Right ventricle myocardium inferior (tissue), 1 donor: ENCODE measurements at regions not wholly inside any gene's neighbourhood (a gene's known extent, or its start where the extent isn't known, plus 50 kb on each side); places are given as distances from the start of the nearest gene placed in this dataset.
"Not testable (repeated sequence)": the region's sequence is repeated elsewhere in the genome, so short reads cannot be mapped to it uniquely, and the experiment has no call there.

ENCODE experiments used
- ATAC-seq: fragments of 200-7000 bp; cut with Tn5 transposase; one replicate; pipeline ENCODE4 v1.9.1; 2020; ENCODE audit warnings: mild to moderate bottlenecking, moderate library complexity
- DNase-seq: peaks from one replicate; pipeline ENCODE4 v3.0.0; 2021; ENCODE audit errors: missing footprints
- intact Hi-C: fragments of 100-400 bp; cut with DNase I; formaldehyde crosslinking; loops from one replicate; pipeline ENCODE4 v1.11.0; 2022
- donor health status: DM: no; HTN: yes; CAD: no; lungs with severe emphysema.

DNA sequence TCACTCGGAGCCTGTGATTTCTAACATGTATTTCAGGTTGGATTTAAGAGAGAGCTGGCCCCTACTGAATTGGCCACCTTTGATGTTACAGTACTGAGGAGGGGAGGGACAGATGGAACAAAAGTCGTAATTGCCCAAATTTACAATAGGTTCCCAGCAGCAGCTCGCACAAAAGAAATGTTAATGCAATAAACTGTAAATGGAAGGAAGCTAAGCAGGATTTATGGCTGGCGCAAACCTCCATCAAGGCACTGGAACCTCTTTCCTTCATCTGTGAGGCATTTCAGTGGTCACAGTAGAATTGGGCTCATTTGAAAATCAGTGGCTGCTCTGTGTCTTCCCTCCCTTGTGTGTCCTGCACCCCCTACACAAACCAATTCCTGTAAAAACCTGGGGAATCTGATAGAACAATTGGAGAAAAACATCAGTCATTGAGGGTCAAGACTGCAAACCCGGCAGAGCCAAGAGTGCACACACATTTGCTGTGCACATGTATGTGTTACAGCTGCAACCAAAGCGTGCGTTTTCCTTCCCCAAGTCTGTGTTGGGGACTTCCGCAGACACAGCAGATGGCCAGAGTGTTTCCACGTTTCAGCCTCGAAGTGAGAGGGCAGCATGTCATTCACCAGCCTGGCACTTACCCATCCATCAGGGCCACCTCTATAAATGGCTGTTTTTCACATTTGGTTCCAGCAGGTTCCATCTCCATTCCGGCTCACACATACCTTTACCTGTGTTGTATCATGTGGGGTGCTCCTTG is 192.8 kb downstream of the TM9SF2 start:
- intact Hi-C loops: no loop called here
- ATAC-seq: no peak

DNA sequence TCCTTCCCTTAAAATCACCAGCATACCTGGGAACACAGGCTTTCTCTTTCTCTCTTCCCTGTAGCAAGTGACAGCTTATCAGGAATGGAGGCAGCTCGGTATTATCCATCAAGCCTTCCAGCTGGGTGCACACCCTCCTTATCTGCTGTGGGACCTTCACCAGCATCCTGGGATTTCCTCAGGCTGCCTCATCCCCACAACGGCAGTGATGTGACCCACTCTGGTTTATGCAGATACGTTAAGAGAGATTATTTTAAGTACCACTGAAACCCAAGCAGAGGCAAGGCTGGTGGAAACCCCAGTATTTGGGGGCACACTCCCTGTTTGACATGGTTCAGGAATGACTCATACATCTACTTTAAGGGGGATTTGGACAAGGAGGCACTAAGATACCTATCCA is 192.1 kb downstream of the TM9SF2 start:
- ATAC-seq: no peak
- intact Hi-C loops: no loop called here
- DNase-seq: no peak

More for the DNA sequence above, 192.8 kb downstream of the TM9SF2 start:
- DNase-seq: no peak

DNA sequence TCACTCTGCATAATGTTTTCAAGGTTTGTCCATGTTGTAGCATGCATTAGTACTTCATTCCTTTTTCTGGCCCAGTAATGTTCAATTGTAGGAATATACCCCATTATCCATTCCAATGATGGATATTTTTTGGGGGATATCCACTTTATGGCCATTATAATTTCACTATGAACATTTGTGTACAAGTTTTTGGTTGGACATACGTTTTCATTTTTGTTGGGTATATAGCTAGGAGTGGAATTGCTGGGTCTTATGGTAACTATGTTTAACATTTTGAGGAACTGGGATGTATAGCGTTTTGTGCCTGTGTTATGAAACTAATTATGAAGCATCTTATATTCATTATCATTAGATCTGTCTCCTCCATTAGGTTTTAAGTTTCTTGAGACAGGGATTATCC is 191.6 kb downstream of the TM9SF2 start:
- intact Hi-C loops: no loop called here
- ATAC-seq (no peak), DNase-seq (no peak)

DNA sequence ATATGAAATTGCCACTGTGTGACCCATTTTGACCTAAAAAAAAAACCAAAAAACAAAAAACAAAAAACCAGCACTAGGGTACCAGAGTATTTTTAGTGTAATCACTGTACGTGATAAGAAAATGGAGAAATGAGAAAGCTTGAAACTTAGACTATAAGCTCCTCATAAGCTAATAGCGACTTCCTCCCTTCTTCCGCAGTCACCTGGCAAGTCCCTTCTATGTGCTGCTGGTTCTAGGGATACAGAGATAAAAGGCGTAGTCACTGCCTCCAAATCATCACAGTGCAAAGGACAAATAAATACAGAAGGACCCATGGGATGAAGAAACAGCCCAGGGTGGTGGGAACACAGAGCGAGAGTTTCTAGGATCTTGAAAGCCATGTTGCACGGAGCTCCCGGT is 190.3 kb downstream of the TM9SF2 start:
- DNase-seq (no peak), ATAC-seq (no peak)
- intact Hi-C loops: no loop called here

DNA sequence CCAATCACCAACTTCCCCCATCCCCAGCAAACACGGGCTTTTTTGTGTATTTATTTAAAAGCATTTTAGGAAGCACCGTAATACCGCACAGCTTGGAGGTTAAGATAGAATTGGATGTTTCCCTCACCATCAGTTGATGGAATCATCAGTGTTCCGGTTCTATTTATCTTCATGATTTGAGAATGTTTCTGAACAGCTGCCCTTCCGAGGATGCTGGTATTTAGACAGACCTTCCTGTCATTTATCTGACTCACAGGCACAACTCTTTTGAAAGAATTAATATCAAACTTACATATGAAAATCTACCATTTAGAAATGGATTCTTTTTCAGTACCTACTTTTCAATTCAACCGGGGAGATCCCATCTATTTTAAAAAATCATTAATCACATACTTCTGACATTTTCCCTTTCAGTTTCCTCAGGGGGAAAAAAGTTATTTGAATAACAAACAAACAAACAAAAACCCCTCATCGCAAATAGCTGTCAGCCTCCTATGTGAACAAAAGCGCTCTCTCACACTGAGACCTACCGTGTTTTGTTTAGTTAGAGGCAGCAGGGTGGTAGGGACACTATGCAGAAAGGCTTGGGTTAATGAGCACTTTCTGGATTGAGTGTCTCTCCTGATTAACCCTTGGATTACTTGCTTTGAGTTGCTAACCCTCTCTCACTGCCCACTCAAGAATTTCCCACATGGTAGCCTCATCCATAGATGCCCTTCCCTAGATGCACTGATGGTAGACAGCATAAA is 189.3 kb downstream of the TM9SF2 start:
- intact Hi-C loops: no loop called here
- DNase-seq (no peak), ATAC-seq (no peak)

DNA sequence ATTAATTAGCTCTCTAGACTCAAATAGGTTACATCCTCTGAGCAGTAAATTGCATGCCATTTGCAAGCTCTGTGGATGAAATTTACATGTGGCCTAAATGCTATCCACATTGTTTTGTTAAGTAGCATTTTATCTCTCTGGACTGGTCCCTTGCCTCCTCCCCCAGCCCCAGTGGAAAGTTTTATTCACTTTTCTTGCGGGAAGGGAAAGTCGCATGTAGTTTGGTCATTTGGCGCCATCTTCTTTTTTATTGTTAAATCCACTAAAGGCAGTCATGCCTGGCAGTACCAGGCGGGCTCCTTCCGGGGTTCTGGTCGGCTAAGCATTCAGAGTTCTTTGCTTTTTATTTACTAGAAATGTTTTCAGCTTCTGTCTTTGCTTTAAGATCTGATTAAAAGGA is 188.7 kb downstream of the TM9SF2 start:
- no peak for ATAC-seq
- intact Hi-C loops: no loop called here
- no peak for DNase-seq

DNA sequence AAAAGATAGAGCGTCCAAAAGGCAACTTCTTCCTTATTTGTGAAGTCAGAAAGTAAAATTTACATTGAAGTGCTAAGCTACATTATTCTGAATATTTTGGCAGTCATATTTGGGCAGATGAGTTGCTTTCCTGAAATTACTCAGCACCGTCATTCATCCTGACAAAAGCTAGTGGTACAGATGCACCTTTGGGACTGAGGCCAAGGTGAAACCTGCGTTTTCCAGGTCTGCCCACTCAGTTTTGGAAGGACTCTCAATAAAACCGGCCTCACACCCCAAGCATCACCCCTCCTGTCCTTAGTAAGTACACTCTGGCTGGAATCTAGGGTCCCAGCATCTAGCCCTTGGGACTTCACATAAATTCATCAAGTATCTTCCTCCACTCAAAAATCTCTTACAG is 187.5 kb downstream of the TM9SF2 start:
- no peak for ATAC-seq
- intact Hi-C loops: no loop called here
- no peak for DNase-seq

DNA sequence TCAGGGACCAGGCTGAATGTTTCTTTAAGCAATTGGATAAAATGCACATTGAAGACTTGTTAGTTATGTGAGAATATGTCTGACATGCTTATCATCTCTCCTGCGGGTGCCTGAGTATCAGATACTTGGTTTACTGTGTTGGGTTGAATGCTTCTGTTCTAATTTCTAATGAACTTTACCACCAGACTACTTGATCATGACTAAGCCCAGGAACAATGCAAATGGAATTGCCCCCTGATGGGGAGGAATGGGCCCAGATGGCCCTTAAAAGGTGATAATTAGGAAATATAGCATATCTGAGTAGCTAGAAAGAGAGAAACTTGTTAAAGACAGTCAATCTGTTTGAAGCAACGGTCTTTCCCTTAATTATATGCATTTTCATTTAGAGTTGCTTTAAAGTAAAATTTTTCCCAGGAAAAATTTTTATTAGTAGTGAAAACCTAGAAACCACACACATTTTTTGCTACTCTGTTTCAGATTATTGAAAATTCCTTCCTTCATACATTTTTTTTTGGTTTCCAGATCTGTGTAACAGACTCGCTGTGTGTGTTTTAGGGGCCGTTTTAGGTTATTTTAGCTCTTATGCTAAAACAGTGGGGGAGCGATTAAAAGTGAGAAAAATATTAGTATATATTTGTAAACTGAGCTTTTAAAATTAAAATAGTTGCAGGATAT is 186.6 kb downstream of the TM9SF2 start:
- no peak for ATAC-seq
- intact Hi-C loops: no loop called here
- no peak for DNase-seq

DNA sequence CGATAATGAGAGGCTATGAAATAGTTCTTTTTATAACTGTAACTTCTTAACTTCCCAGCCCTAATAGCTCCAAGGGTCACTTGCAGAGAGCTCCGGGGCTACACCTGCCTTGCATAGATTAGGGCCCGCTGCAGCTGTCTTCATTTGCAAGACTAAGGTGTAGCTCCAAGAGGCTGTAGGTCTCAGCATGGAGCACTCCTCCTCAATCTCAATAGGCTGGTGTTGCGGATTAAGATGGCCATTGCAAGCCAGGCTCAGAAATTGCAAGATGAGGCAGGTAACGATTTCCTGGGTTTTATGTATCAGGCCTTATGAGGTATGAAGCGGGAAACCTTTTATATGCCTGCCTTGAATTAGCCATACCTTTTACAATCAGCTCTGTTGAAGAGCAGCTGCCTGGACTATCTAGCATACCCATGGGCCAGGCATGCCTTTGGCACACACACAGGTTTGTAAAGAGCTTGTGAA is 185.7 kb downstream of the TM9SF2 start:
- no peak for DNase-seq
- no peak for ATAC-seq
- intact Hi-C loops: no loop called here

DNA sequence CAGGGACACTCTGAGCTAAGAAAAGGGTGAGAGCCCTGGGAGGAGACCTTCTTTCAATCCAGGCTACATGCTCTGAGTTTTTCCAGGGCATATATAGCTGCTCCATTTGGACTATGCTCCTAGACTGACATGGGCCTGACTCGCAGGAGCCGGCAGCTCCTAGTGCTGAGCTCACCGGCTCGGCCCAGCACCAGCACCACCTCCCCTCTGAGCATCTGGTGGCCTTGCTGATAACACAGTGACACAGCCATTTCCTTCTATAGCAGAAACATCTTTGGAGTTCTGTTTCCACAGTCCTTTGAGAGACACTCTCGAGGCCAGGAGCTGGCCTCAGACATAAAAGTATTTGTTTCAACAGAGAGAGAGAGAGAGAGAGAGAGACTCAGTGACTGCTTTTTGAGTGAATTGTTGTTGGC is 184.9 kb downstream of the TM9SF2 start:
- ATAC-seq: peak; percentile 94
- intact Hi-C loops: no loop called here
- DNase-seq: no peak

DNA sequence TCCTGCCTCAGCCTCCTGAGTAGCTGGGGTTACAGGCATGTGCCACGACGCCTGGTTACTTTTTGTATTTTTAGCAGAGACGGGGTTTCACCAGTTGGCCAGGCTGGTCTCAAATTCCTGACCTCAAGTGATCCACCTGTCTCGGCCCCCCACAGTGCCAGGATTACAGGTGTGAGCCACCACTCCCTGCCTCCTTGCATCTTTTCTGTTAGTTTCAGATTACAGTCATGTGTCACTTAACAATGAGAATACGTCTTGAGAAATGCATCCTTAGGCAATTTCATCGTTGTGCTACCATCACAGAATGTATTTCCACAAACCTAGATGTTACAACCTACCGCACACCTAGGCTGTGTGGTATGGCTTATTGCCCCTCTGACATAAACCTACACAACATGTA is 180.4 kb downstream of the TM9SF2 start:
- ATAC-seq (no peak), DNase-seq (no peak)
- intact Hi-C loops: no loop called here

DNA sequence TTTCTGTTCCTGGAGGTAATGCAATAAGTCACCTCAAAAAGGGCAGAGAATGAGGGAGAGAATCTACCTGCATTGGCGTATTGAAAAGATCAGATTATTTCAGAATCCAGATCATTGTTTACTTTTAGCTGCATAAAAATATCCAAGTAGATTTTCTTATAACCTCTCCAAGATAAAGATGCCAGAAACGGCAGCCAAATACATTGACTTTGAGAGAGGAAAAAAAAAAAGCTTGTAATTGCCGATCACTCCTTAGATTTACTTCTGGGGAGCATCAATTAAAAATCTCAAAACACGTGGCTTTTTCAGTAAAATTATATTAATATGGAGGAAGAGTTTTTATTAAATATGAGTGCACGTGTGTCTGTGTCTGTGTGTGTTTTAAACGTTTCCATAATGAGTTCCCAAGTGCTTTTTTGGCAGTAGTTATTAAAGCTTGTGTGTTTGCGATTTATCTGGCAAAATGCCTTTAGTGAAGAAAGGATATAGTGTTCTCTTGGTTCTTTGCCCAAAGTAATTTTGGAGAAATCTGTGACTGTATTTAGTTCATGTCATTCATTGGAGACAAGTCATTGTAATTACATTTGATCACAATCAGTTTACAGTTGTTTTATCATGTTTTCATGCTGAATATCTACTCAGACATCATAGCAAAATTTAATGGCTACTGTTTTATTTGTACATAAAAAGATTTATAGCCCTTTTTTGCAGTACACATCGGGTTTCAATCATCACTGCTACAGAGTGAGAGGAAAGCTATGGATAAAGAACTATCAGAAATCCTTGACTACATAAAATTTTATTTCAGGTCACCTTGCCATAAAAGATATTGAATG is 176.1 kb downstream of the TM9SF2 start:
- no peak for DNase-seq
- ATAC-seq: no peak
- intact Hi-C loops: no loop called here

DNA sequence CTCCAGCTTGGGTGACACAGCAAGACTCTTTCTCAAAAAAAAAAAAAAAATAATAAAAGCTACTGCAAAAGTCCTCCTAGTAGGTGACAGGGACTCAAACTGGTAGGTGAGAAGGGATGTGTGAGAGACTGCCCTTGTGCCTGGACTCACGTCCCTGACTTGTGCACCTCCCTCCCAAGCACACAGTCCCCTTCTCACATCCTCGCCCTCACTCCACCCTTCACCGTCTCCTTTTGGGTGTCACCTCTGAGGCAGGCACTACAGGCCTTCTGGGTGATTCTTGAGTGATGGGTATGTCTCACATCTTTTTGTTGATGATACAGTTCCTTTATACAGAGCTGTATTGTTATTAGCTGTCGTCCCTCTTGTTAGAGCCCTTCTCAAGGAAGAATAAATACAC is 170.5 kb downstream of the TM9SF2 start:
- intact Hi-C loops: no loop called here
- ATAC-seq (no peak), DNase-seq (no peak)

DNA sequence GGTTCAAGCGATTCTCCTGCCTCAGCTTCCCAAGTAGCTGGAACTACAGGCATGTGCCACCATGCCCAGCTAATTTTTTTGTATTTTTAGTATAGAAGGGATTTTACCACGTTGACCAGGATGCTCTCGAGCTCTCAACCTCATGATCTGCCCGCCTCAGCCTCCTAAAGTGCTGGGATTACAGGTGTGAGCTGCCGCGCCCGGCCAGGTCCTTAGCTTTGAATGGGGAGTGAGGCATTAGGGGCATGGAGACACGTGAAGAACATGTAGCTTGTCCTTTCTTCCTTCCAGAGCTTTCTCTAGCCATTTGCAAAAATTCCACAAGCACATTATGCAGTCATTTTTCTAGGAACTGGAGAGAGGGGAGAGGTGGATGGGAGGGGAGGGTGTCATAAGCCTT is 167.8 kb downstream of the TM9SF2 start:
- DNase-seq, ATAC-seq, intact Hi-C loops: not testable (repeated sequence)

DNA sequence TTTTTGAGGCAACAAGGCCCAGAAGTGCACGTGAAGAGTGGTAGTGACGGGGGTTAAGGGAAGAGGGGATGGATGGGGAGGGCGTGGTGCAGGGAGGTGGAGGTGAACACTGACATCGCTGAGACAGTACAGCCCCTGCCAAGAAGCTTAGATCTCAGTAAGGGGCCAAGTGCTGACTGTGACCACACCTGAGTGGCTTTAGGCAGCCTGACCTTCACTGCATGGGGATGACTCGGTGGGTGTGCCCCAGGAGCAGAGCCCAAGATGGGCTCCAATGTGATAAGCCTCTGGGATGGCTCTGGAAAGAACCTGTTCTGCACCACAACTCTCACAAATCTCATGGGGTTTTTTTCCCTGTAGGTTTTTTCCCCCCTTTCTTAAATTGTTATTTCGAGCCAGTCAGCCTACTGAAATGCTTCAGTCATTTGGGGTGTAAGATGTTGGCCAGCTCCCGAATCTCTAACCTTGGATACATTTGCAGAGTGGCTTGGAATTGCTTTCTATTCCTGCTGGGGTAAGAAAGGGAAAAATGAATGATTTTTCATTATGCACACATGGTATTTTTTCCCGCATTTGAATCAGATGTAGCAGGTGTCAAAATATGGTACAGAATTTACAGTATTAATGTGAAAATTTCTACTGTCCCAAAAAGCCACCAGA is 165.0 kb downstream of the TM9SF2 start:
- intact Hi-C loops: no loop called here
- ATAC-seq (no peak), DNase-seq (no peak)

DNA sequence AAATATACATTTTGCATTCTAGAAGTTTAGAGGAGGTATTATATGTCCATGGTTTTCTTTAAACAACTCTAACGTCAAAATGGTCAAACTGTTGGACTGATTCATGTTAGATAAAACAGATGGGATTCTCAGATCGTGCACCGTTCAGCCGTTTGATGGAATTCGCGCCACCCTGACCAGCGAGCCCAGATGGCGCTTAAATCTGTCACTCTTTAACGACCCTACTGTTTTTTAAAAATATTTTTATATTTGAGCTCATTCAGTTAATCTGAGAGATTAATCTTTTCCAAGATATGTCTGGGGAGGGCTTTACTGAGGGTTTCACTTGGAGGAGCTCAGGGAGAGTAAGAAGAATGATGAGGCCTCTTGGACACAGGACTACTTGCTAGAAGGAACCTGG is 164.4 kb downstream of the TM9SF2 start:
- DNase-seq (no peak), ATAC-seq (no peak)
- intact Hi-C loops: no loop called here

DNA sequence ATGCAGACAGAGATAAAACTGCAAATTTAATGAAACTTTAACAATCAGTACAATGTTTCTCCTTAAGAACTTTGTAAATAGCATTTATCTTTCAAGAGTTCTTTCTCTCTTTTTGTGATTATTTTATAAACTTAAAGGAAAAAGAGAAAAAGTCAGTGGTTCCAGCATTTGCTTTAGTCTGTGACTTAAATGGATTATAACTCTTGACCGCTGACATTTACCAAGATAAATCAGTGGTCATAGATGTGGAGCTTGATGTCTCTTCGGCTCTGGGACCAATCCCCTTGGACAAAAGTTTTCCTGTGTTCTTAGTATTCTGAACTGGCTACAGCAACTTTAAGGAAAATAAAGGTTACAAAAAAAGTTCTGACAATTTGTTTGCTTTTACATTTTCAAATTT is 162.6 kb downstream of the TM9SF2 start:
- DNase-seq (no peak), ATAC-seq (no peak)
- intact Hi-C loops: no loop called here

DNA sequence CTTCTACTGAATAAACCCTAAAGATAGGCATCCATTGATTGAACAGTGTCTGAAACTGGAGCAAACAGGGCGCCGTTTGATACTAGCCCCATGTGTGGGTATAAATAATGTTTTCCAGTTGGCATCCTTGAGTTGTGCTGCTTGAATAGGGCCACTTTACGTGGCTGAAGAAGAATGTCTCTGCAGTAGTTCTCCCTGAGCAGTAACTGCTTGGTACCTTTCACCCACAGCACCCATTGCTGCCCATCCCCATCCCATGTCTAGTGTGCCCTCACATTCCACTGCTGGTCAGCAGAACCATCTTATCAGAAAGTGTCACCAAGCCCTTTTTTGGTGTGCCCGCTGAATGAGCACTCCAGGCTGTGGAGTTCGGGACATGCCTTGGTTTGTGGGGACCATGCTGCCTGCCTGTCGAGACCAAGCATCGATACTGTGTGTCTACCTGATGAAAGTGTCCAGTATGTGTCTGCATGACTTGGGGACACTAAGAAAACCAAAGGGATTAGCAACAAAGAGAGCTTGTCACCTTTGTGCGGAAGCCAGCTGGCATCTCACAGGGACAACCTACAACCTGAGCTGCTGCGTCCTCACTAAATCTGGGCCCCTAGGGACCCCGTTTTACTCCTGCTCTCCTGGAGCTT is 162.0 kb downstream of the TM9SF2 start:
- DNase-seq: no peak
- intact Hi-C loops: no loop called here
- no peak for ATAC-seq
